Thyroid gland (tissue), 4 donors: ENCODE measurements at regions not wholly inside any gene's neighbourhood (a gene's known extent, or its start where the extent isn't known, plus 50 kb on each side); places are given as distances from the start of the nearest gene placed in this dataset.

Experiments
- POLR2A ChIP-seq, 2 donors: fragments of 450-650 bp; IDR thresholded peaks; one replicate each; pipeline ENCODE4 v1.6.1; 2017; ENCODE audit warnings: antibody characterized with exemption in 2 of 2, mild to moderate bottlenecking in 2 of 2, moderate library complexity in 1 of 2
- TF ChIP-seq, protein P1 (sequence below), 6 experiments: fragments of 200-600 bp in 3 of 6; fragments of 450-650 bp in 3 of 6; sonication (generic) in 3 of 6; IDR thresholded peaks; one replicate each; pipeline ENCODE4 v1.5.1; 2016 to 2019; ENCODE audit warnings: antibody characterized with exemption in 6 of 6, mild to moderate bottlenecking in 2 of 6, inconsistent platforms in 1 of 6, moderate library complexity in 1 of 6

DNA sequence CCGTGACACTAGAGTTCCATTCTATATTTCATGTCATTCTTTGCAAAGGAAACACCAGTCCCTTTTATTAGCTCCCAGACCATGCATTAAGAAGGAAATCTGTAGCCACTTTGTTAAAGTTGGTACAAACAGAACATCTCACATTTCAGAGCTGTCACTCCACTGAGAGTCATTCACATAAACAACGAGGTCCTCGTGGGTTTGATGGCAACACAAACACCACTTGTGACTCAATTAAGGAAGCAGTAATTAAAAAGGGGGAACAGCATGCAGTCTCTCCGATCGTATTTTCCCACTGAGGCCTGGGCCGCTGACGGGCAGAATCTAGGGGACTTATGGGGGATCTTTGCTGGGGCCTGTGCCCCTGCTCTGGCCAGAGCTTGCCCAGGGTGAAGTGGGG is 94.2 kb upstream of the ZNF618 start:
- TF ChIP-seq, protein P1, sequence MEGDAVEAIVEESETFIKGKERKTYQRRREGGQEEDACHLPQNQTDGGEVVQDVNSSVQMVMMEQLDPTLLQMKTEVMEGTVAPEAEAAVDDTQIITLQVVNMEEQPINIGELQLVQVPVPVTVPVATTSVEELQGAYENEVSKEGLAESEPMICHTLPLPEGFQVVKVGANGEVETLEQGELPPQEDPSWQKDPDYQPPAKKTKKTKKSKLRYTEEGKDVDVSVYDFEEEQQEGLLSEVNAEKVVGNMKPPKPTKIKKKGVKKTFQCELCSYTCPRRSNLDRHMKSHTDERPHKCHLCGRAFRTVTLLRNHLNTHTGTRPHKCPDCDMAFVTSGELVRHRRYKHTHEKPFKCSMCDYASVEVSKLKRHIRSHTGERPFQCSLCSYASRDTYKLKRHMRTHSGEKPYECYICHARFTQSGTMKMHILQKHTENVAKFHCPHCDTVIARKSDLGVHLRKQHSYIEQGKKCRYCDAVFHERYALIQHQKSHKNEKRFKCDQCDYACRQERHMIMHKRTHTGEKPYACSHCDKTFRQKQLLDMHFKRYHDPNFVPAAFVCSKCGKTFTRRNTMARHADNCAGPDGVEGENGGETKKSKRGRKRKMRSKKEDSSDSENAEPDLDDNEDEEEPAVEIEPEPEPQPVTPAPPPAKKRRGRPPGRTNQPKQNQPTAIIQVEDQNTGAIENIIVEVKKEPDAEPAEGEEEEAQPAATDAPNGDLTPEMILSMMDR (IDR thresholded peaks at IDR 0.05) = no peak
- no peak for TF ChIP-seq POLR2A (IDR thresholded peaks at IDR 0.05)
